ENCODE measurements at regions not wholly inside any gene's neighbourhood (a gene's known extent, or its start where the extent isn't known, plus 50 kb on each side); places are given as distances from the start of the nearest gene placed in this dataset.
"Not testable (repeated sequence)": the region's sequence is repeated elsewhere in the genome, so short reads cannot be mapped to it uniquely, and the experiment has no call there.

GRCh38 chr9:73434826-73435225, 283.2 kb downstream of the ANXA1 start:
- Histone ChIP-seq H3K36me3 (ENCODE audit: control insufficient read depth, insufficient read depth, low read length) (no peaks in the 10 kb centered on the region), H3K27me3 (replicated peaks; ENCODE audit: control insufficient read depth, insufficient read depth, low read length) (no peaks in the 10 kb centered on the region), H3K4me3 (replicated peaks; ENCODE audit: low read depth, low read length) (no peak overlapping the region)
- TF ChIP-seq, protein P1, sequence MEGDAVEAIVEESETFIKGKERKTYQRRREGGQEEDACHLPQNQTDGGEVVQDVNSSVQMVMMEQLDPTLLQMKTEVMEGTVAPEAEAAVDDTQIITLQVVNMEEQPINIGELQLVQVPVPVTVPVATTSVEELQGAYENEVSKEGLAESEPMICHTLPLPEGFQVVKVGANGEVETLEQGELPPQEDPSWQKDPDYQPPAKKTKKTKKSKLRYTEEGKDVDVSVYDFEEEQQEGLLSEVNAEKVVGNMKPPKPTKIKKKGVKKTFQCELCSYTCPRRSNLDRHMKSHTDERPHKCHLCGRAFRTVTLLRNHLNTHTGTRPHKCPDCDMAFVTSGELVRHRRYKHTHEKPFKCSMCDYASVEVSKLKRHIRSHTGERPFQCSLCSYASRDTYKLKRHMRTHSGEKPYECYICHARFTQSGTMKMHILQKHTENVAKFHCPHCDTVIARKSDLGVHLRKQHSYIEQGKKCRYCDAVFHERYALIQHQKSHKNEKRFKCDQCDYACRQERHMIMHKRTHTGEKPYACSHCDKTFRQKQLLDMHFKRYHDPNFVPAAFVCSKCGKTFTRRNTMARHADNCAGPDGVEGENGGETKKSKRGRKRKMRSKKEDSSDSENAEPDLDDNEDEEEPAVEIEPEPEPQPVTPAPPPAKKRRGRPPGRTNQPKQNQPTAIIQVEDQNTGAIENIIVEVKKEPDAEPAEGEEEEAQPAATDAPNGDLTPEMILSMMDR (IDR thresholded peaks at IDR 0.05; ENCODE audit: insufficient read depth, low read length, poor library complexity, severe bottlenecking): no peak
- DNase-seq (ENCODE audit: extremely low read depth, insufficient read length): no peak

DNA sequence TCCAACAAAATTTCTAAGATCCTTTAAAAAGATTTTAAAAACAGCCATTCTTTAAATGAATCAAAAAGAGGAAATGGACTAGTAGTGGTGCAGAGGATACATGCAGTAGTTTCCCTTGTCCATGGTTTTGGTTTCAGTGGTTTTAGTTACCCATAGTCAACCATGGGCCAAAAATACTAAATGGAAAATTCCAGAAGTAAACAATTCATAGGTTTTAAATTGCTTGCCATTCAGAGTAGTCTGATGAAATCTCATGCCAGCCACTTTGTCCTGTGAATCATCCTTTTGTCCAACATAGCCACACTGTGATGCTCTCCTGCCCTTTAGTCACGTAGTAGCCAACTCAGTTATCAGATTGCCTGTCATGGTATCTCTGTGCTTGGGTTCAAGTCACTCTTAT, 286.1 kb downstream of the ANXA1 start:
- TF ChIP-seq, protein P1 (IDR thresholded peaks at IDR 0.05; ENCODE audit: insufficient read depth, low read length, poor library complexity, severe bottlenecking): no peak
- DNase-seq (ENCODE audit: extremely low read depth, insufficient read length): no peak
- no peaks in the 10 kb centered on the region for H3K36me3 ChIP-seq (ENCODE audit: control insufficient read depth, insufficient read depth, low read length)
- H3K27me3 ChIP-seq (replicated peaks; ENCODE audit: control insufficient read depth, insufficient read depth, low read length): no peaks in the 10 kb centered on the region
- H3K4me3 ChIP-seq (replicated peaks; ENCODE audit: low read depth, low read length): no peak overlapping the region

DNA sequence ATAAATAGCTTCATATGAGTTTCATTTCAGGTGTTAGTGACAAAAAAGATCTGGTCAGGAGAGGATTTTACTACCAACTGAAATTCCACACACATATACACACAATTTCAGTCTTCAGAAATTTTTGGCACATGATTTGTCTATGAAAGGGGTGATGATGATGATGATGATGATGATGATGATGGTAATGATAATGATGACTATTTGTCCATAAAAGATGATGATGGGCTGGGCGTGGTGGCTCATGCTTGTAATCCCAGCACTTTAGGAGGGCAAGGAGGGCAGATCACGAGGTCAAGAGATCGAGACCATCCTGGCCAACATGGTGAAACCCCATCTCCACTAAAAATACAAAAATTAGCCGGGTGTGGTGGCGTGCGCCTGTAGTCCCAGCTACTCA, 288.2 kb downstream of the ANXA1 start:
- H3K4me3 ChIP-seq (replicated peaks; ENCODE audit: low read depth, low read length); H3K27me3 ChIP-seq (replicated peaks; ENCODE audit: control insufficient read depth, insufficient read depth, low read length); DNase-seq (ENCODE audit: extremely low read depth, insufficient read length); H3K36me3 ChIP-seq (ENCODE audit: control insufficient read depth, insufficient read depth, low read length): not testable (repeated sequence)

DNA sequence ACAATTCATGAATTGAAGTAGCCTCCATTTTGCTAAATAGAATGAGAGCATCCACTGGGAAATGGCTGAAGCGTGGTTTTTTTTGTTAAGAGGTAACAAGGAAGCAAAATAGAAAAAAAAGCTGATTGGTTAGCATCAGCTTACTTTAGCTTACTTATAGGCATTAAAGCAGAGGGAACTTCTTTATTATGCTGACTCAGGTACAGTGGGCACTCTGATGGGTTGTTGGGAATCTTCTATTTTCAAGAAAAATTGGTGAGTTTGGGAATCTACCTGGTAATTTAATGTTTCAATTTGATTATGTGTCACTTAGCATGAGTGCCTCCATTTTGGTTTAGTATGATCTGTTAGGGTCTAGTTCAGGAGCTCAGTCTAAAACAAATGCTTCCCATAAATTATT, 289.6 kb downstream of the ANXA1 start:
- TF ChIP-seq, protein P1 (IDR thresholded peaks at IDR 0.05; ENCODE audit: insufficient read depth, low read length, poor library complexity, severe bottlenecking): no peak
- no peaks in the 10 kb centered on the region for H3K27me3 ChIP-seq (replicated peaks; ENCODE audit: control insufficient read depth, insufficient read depth, low read length)
- H3K36me3 ChIP-seq (ENCODE audit: control insufficient read depth, insufficient read depth, low read length): no peaks in the 10 kb centered on the region
- no peak overlapping the region for H3K4me3 ChIP-seq (replicated peaks; ENCODE audit: low read depth, low read length)
- DNase-seq (ENCODE audit: extremely low read depth, insufficient read length): no peak

DNA sequence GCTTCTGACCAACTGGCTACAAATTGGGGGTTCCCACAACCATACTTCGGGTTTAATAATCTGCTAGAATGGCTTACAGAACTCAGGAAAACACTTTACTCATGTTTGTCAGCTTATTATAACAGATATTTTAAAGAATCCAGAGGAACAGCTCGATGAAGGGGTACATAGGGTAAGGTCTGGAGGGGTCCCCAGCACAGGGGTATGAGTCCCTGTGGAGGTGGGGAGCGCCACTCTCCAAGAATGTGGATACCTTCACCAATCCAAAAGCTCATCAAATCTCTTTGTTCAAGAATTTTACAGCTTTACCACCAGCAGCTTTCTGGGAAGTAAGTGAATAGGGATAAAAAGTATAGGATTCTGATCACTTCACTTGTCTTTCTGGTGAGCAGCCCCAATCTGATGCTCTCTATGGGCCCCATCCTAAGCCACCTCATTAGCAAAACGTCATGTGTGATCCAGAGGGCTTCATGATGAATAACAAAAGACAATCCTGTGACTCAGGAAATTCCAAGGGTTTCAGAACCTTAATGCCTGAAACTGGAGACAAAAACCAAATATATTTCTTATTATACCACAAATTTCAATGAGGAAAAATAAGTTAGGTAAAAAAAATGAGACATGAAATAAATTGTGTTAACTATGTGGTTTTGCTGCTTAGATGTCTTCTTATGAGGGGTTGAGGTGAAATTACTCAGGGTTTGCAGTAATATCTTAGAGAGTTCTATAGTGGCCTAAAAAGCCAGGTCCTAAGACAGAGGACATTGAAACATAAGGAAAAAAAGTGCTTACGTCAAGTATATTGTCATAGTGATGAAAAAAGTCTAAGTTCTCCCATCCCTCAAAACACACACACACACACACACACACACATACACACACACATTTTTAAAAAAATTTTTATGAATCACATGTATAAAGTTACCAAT, 290.5 kb downstream of the ANXA1 start:
- DNase-seq (ENCODE audit: extremely low read depth, insufficient read length): no peak
- TF ChIP-seq, protein P1 (IDR thresholded peaks at IDR 0.05; ENCODE audit: insufficient read depth, low read length, poor library complexity, severe bottlenecking): no peak
- no peak overlapping the region for H3K4me3 ChIP-seq (replicated peaks; ENCODE audit: low read depth, low read length)
- H3K27me3 ChIP-seq (replicated peaks; ENCODE audit: control insufficient read depth, insufficient read depth, low read length): no peaks in the 10 kb centered on the region
- no peaks in the 10 kb centered on the region for H3K36me3 ChIP-seq (ENCODE audit: control insufficient read depth, insufficient read depth, low read length)

- no peak overlapping the region for H3K4me3 ChIP-seq (replicated peaks; ENCODE audit: low read depth, low read length)
- H3K36me3 ChIP-seq (ENCODE audit: control insufficient read depth, insufficient read depth, low read length): no peaks in the 10 kb centered on the region
- TF ChIP-seq, protein P1 (IDR thresholded peaks at IDR 0.05; ENCODE audit: insufficient read depth, low read length, poor library complexity, severe bottlenecking): no peak
- H3K27me3 ChIP-seq (replicated peaks; ENCODE audit: control insufficient read depth, insufficient read depth, low read length): no peaks in the 10 kb centered on the region
- DNase-seq (ENCODE audit: extremely low read depth, insufficient read length): no peak
These were observed 293.2 kb downstream of the ANXA1 start for GRCh38 chr9:73444821-73445220.

DNA sequence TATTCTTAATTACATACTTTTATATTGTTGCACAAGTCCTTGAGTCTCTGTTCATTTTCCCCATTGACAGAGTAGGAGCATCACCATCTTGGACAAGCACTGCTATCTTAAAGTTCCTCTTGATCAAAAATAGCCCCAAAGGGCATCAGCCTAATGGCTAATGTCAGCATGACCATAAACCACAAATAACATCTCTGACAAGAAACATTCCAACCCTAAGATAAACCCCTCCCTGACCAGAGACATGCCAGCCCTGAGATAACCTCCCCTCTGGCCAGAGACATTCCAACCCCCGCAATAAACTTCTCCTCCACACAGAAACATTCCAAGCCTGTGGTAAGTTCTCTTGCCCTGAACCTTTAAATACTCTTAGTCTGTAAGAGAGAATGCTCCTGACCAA, 293.7 kb downstream of the ANXA1 start:
- not testable (repeated sequence) for H3K27me3 ChIP-seq (replicated peaks; ENCODE audit: control insufficient read depth, insufficient read depth, low read length); DNase-seq (ENCODE audit: extremely low read depth, insufficient read length); H3K36me3 ChIP-seq (ENCODE audit: control insufficient read depth, insufficient read depth, low read length); H3K4me3 ChIP-seq (replicated peaks; ENCODE audit: low read depth, low read length)

All from GM06990 (cell line).